ENCODE measurements at regions not wholly inside any gene's neighbourhood (a gene's known extent, or its start where the extent isn't known, plus 50 kb on each side); places are given as distances from the start of the nearest gene placed in this dataset.
"Not testable (repeated sequence)": the region's sequence is repeated elsewhere in the genome, so short reads cannot be mapped to it uniquely, and the experiment has no call there.

- no peak overlapping the region for H3K27ac ChIP-seq (ENCODE audit: low read depth, low read length)
- ATAC-seq (no peak), DNase-seq (no peak)
- no peaks in the 10 kb centered on the region for H3K36me3 ChIP-seq (ENCODE audit: control insufficient read depth in 2 of 3, insufficient read depth in 3 of 3, low read length in 3 of 3)
- ChIA-PET CTCF (interaction anchor here (0.8 kb wide), 1 partner anchor 47 kb away, joined by 3 read pairs; no protein-coding TSS in a partner anchor), POLR2A (no interaction called here)
- H3K27me3 Mint-ChIP-seq, result peaks cover 3 to 21% (median 8%) of the 10 kb centered on the region in 5 donors
- no peaks in the 10 kb centered on the region for H3K27me3 ChIP-seq (ENCODE audit: control insufficient read depth in 2 of 2, insufficient read depth in 2 of 2, low read length in 2 of 2)
- intact Hi-C loops (cut with micrococcal nuclease), result no loop called here
- H3K4me3 ChIP-seq (ENCODE audit: low read length), result no peak overlapping the region
- no peak overlapping the region for H3K27ac Mint-ChIP-seq
- no peak overlapping the region for H3K4me3 Mint-ChIP-seq
- H3K9me3 Mint-ChIP-seq, result no peaks in the 10 kb centered on the region
- H3K9me3 ChIP-seq (ENCODE audit: control insufficient read depth in 2 of 3, low read length in 3 of 3), result no peaks in the 10 kb centered on the region
- no peaks in the 10 kb centered on the region for H3K4me1 ChIP-seq (ENCODE audit: control insufficient read depth in 2 of 2, insufficient read depth in 2 of 2, low read length in 2 of 2)
- H3K36me3 Mint-ChIP-seq, result no peaks in the 10 kb centered on the region
- H3K4me1 Mint-ChIP-seq, result no peaks in the 10 kb centered on the region
These were observed 78.2 kb upstream of the TET2 start for GRCh38 chr4:105068516-105068915.

- CTCF ChIA-PET; H3K27ac ChIP-seq (ENCODE audit: low read depth, low read length); H3K9me3 Mint-ChIP-seq; DNase-seq; H3K9me3 ChIP-seq (ENCODE audit: control insufficient read depth in 2 of 3, low read length in 3 of 3); H3K27me3 ChIP-seq (ENCODE audit: control insufficient read depth in 2 of 2, insufficient read depth in 2 of 2, low read length in 2 of 2); H3K27ac Mint-ChIP-seq; H3K36me3 Mint-ChIP-seq; ATAC-seq; H3K4me3 ChIP-seq (ENCODE audit: low read length); H3K4me1 ChIP-seq (ENCODE audit: control insufficient read depth in 2 of 2, insufficient read depth in 2 of 2, low read length in 2 of 2); POLR2A ChIA-PET; H3K4me3 Mint-ChIP-seq; H3K4me1 Mint-ChIP-seq; intact Hi-C loops (cut with micrococcal nuclease); H3K36me3 ChIP-seq (ENCODE audit: control insufficient read depth in 2 of 3, insufficient read depth in 3 of 3, low read length in 3 of 3): not testable (repeated sequence)
- peaks cover 3 to 21% (median 8%) of the 10 kb centered on the region in 5 donors for H3K27me3 Mint-ChIP-seq
These were observed 74.6 kb upstream of the TET2 start for GRCh38 chr4:105072095-105072494.

GRCh38 chr4:105074097-105074496 lies 72.6 kb upstream of the TET2 start:
- Histone ChIP-seq H3K9me3 (ENCODE audit: control insufficient read depth in 2 of 3, low read length in 3 of 3) (no peaks in the 10 kb centered on the region), H3K4me3 (ENCODE audit: low read length) (no peak overlapping the region), H3K36me3 (ENCODE audit: control insufficient read depth in 2 of 3, insufficient read depth in 3 of 3, low read length in 3 of 3) (no peaks in the 10 kb centered on the region), H3K27ac (ENCODE audit: low read depth, low read length) (no peak overlapping the region), H3K4me1 (ENCODE audit: control insufficient read depth in 2 of 2, insufficient read depth in 2 of 2, low read length in 2 of 2) (no peaks in the 10 kb centered on the region), H3K27me3 (ENCODE audit: control insufficient read depth in 2 of 2, insufficient read depth in 2 of 2, low read length in 2 of 2) (no peaks in the 10 kb centered on the region)
- Mint-ChIP-seq H3K36me3 (no peaks in the 10 kb centered on the region), H3K4me1 (no peaks in the 10 kb centered on the region), H3K27me3 (peaks cover 3 to 14% (median 6%) of the 10 kb centered on the region in 5 donors), H3K4me3 (no peak overlapping the region), H3K9me3 (no peaks in the 10 kb centered on the region), H3K27ac (no peak overlapping the region)
- CTCF ChIA-PET, result no interaction called here
- intact Hi-C loops (cut with micrococcal nuclease), result no loop called here
- POLR2A ChIA-PET, result no interaction called here
- DNase-seq, result no peak
- no peak for ATAC-seq

- no peak for ATAC-seq
These were observed 71.6 kb upstream of the TET2 start for GRCh38 chr4:105075045-105075444.

GRCh38 chr4:105088110-105088879 lies 58.4 kb upstream of the TET2 start:
- Mint-ChIP-seq H3K4me1 (peaks cover 0 to 3% (median 0%) of the 10 kb centered on the region in 7 donors), H3K9me3 (peaks cover 0 to 26% (median 13%) of the 10 kb centered on the region in 11 donors), H3K27ac (no peak overlapping the region), H3K36me3 (peaks cover 0 to 7% (median 1%) of the 10 kb centered on the region in 5 donors), H3K4me3 (no peak overlapping the region), H3K27me3 (peaks cover 7 to 39% (median 35%) of the 10 kb centered on the region in 5 donors)
- intact Hi-C loops (cut with micrococcal nuclease), result no loop called here
- Histone ChIP-seq H3K27ac (ENCODE audit: low read depth, low read length) (no peak overlapping the region), H3K36me3 (ENCODE audit: control insufficient read depth in 2 of 3, insufficient read depth in 3 of 3, low read length in 3 of 3) (no peaks in the 10 kb centered on the region), H3K27me3 (ENCODE audit: control insufficient read depth in 2 of 2, insufficient read depth in 2 of 2, low read length in 2 of 2) (peaks cover 0 to 3% of the 10 kb centered on the region in 2 donors), H3K4me3 (ENCODE audit: low read length) (no peak overlapping the region), H3K9me3 (ENCODE audit: control insufficient read depth in 2 of 3, low read length in 3 of 3) (no peaks in the 10 kb centered on the region), H3K4me1 (ENCODE audit: control insufficient read depth in 2 of 2, insufficient read depth in 2 of 2, low read length in 2 of 2) (no peaks in the 10 kb centered on the region)
- POLR2A ChIA-PET, result no interaction called here
- DNase-seq (no peak), ATAC-seq (no peak)
- CTCF ChIA-PET, result no interaction called here

More at GRCh38 chr4:105075045-105075444, 71.6 kb upstream of the TET2 start:
- intact Hi-C loops (cut with micrococcal nuclease), result no loop called here
- ChIA-PET CTCF (no interaction called here), POLR2A (no interaction called here)
- Histone ChIP-seq H3K36me3 (ENCODE audit: control insufficient read depth in 2 of 3, insufficient read depth in 3 of 3, low read length in 3 of 3) (no peaks in the 10 kb centered on the region), H3K4me3 (ENCODE audit: low read length) (no peak overlapping the region), H3K27ac (ENCODE audit: low read depth, low read length) (no peak overlapping the region), H3K9me3 (ENCODE audit: control insufficient read depth in 2 of 3, low read length in 3 of 3) (no peaks in the 10 kb centered on the region), H3K4me1 (ENCODE audit: control insufficient read depth in 2 of 2, insufficient read depth in 2 of 2, low read length in 2 of 2) (no peaks in the 10 kb centered on the region), H3K27me3 (ENCODE audit: control insufficient read depth in 2 of 2, insufficient read depth in 2 of 2, low read length in 2 of 2) (no peaks in the 10 kb centered on the region)
- H3K4me3 Mint-ChIP-seq, result no peak overlapping the region
- H3K27ac Mint-ChIP-seq, result no peak overlapping the region
- no peaks in the 10 kb centered on the region for H3K36me3 Mint-ChIP-seq
- peaks cover 3 to 11% (median 6%) of the 10 kb centered on the region in 5 donors for H3K27me3 Mint-ChIP-seq
- no peaks in the 10 kb centered on the region for H3K4me1 Mint-ChIP-seq
- DNase-seq, result no peak
- H3K9me3 Mint-ChIP-seq, result peaks cover 0 to 6% (median 2%) of the 10 kb centered on the region in 11 donors

- peaks cover 2 to 45% (median 16%) of the 10 kb centered on the region in 11 donors for H3K9me3 Mint-ChIP-seq
- no peak for DNase-seq
- intact Hi-C loops (cut with micrococcal nuclease), result no loop called here
- H3K4me1 Mint-ChIP-seq, result peaks cover 0 to 3% (median 0%) of the 10 kb centered on the region in 7 donors
- Histone ChIP-seq H3K4me1 (ENCODE audit: control insufficient read depth in 2 of 2, insufficient read depth in 2 of 2, low read length in 2 of 2) (no peaks in the 10 kb centered on the region), H3K9me3 (ENCODE audit: control insufficient read depth in 2 of 3, low read length in 3 of 3) (no peaks in the 10 kb centered on the region), H3K27ac (ENCODE audit: low read depth, low read length) (no peak overlapping the region), H3K27me3 (ENCODE audit: control insufficient read depth in 2 of 2, insufficient read depth in 2 of 2, low read length in 2 of 2) (peaks cover 0 to 3% of the 10 kb centered on the region in 2 donors), H3K36me3 (ENCODE audit: control insufficient read depth in 2 of 3, insufficient read depth in 3 of 3, low read length in 3 of 3) (no peaks in the 10 kb centered on the region), H3K4me3 (ENCODE audit: low read length) (no peak overlapping the region)
- H3K4me3 Mint-ChIP-seq, result no peak overlapping the region
- ATAC-seq, result no peak
- peaks cover 4 to 34% (median 22%) of the 10 kb centered on the region in 5 donors for H3K27me3 Mint-ChIP-seq
- H3K27ac Mint-ChIP-seq, result no peak overlapping the region
- CTCF ChIA-PET, result no interaction called here
- H3K36me3 Mint-ChIP-seq, result peaks cover 0 to 5% (median 1%) of the 10 kb centered on the region in 5 donors
- POLR2A ChIA-PET, result no interaction called here
These were observed 54.3 kb upstream of the TET2 start for GRCh38 chr4:105092356-105092755.

GRCh38 chr4:105092768-105093167 lies 53.9 kb upstream of the TET2 start:
- DNase-seq, result no peak
- no peak overlapping the region for H3K27ac ChIP-seq (ENCODE audit: low read depth, low read length)
- peaks cover 0 to 6% (median 1%) of the 10 kb centered on the region in 5 donors for H3K36me3 Mint-ChIP-seq
- H3K27me3 ChIP-seq (ENCODE audit: control insufficient read depth in 2 of 2, insufficient read depth in 2 of 2, low read length in 2 of 2), result peaks cover 0 to 3% of the 10 kb centered on the region in 2 donors
- H3K4me1 Mint-ChIP-seq, result peaks cover 0 to under 1% (median 0%) of the 10 kb centered on the region in 7 donors
- no peak overlapping the region for H3K4me3 ChIP-seq (ENCODE audit: low read length)
- ChIA-PET CTCF (no interaction called here), POLR2A (no interaction called here)
- H3K4me3 Mint-ChIP-seq, result no peak overlapping the region
- H3K4me1 ChIP-seq (ENCODE audit: control insufficient read depth in 2 of 2, insufficient read depth in 2 of 2, low read length in 2 of 2), result no peaks in the 10 kb centered on the region
- H3K36me3 ChIP-seq (ENCODE audit: control insufficient read depth in 2 of 3, insufficient read depth in 3 of 3, low read length in 3 of 3), result no peaks in the 10 kb centered on the region
- H3K27me3 Mint-ChIP-seq, result peaks cover 0 to 34% (median 23%) of the 10 kb centered on the region in 5 donors
- H3K27ac Mint-ChIP-seq, result no peak overlapping the region
- H3K9me3 Mint-ChIP-seq, result peaks cover 2 to 49% (median 16%) of the 10 kb centered on the region in 11 donors
- intact Hi-C loops (cut with micrococcal nuclease), result no loop called here
- no peaks in the 10 kb centered on the region for H3K9me3 ChIP-seq (ENCODE audit: control insufficient read depth in 2 of 3, low read length in 3 of 3)
- ATAC-seq, result no peak

Data from naive thymus-derived CD4-positive, alpha-beta T cell (primary cell).